Uterus (tissue), 2 donors: ENCODE measurements at regions not wholly inside any gene's neighbourhood (a gene's known extent, or its start where the extent isn't known, plus 50 kb on each side); places are given as distances from the start of the nearest gene placed in this dataset.

Source experiments
- CTCF ChIP-seq, 4 experiments: fragments of 200-600 bp in 2 of 4; fragments of 450-650 bp in 2 of 4; sonication (generic) in 2 of 4; IDR thresholded peaks; one replicate each; pipeline ENCODE4 v1.5.1; 2016 to 2019; ENCODE audit warnings: antibody characterized with exemption in 4 of 4, mild to moderate bottlenecking in 2 of 4, moderate library complexity in 1 of 4
- POLR2A ChIP-seq, 2 donors: fragments of 450-650 bp; IDR thresholded peaks; one replicate each; pipeline ENCODE4 v1.6.1; 2016; ENCODE audit warnings: antibody characterized with exemption in 2 of 2, mild to moderate bottlenecking in 1 of 2, moderate library complexity in 1 of 2

GRCh38 chr2:22134421-22134820 is 1010.7 kb downstream of the TDRD15 start:
- TF ChIP-seq CTCF (IDR thresholded peaks at IDR 0.05) (no peak), POLR2A (IDR thresholded peaks at IDR 0.05) (no peak)
